Esophagus muscularis mucosa (tissue), 4 donors: ENCODE measurements at regions not wholly inside any gene's neighbourhood (a gene's known extent, or its start where the extent isn't known, plus 50 kb on each side); places are given as distances from the start of the nearest gene placed in this dataset.
"Not testable (repeated sequence)": the region's sequence is repeated elsewhere in the genome, so short reads cannot be mapped to it uniquely, and the experiment has no call there.

Source experiments
- CTCF ChIP-seq, 3 experiments: fragments of 200-600 bp in 2 of 3; fragments of 450-650 bp in 1 of 3; sonication (generic) in 2 of 3; IDR thresholded peaks; one replicate each; pipeline ENCODE4 v1.5.1; 2017 to 2019; ENCODE audit warnings: antibody characterized with exemption in 3 of 3, mild to moderate bottlenecking in 2 of 3, moderate library complexity in 1 of 3
- EP300 ChIP-seq: sonication (generic); formaldehyde crosslinking; IDR thresholded peaks from one replicate; pipeline ENCODE4 v1.6.1; 2017; ENCODE audit warnings: antibody characterized with exemption
- POLR2A ChIP-seq: fragments of 450-650 bp; IDR thresholded peaks from one replicate; pipeline ENCODE4 v1.6.1; 2017; ENCODE audit warnings: antibody characterized with exemption, moderate library complexity, mild to moderate bottlenecking, low read depth
- POLR2AphosphoS5 ChIP-seq, 2 donors: sonication (generic); formaldehyde crosslinking; IDR thresholded peaks; one replicate each; pipeline ENCODE4 v1.6.1; 2017; ENCODE audit warnings: antibody characterized with exemption in 2 of 2

DNA sequence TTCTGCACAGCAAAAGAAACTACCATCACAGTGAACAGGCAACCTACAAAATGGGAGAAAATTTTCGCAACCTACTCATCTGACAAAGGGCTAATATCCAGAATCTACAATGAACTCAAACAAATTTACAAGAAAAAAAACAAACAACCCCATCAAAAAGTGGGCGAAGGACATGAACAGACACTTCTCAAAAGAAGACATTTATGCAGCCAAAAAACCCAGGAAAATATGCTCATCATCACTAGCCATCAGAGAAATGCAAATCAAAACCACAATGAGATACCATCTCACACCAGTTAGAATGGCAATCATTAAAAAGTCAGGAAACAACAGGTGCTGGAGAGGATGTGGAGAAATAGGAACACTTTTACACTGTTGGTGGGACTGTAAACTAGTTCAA lies 61.5 kb upstream of the ZNF30 start:
- not testable (repeated sequence) for TF ChIP-seq CTCF (IDR thresholded peaks at IDR 0.05); POLR2AphosphoS5 (IDR thresholded peaks at IDR 0.05); POLR2A; EP300
